HG02970 (cell line): ENCODE measurements at regions not wholly inside any gene's neighbourhood (a gene's known extent, or its start where the extent isn't known, plus 50 kb on each side); places are given as distances from the start of the nearest gene placed in this dataset.
"Not testable (repeated sequence)": the region's sequence is repeated elsewhere in the genome, so short reads cannot be mapped to it uniquely, and the experiment has no call there.

ENCODE experiments used
- ATAC-seq: cut with Tn5 transposase; IDR thresholded peaks from one replicate; pipeline ENCODE4 v1.9.1; 2021; ENCODE audit warnings: mild to moderate bottlenecking, moderate library complexity, moderate number of reproducible peaks; ENCODE audit not compliant: unreplicated experiment, low FRiP score

DNA sequence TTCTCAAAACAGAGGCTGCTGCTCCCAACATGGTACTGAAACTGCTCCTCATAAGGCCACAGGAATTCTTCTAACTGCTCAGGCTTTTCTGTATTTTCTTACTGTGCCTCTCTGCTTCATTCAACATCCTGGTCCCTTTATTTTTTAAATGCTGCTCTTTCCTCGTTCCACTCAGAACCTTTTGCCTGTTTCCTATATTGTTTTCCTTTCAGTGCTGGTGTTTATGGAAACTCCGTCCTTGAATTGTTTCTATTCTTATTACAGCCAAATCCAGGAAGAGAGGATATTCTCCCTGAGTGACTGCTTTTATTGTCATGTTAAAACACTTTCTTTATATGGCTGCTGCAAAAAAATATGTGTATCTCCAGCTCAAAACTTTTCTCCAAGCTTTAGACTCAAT is 173.0 kb upstream of the E2F7 start:
- ATAC-seq = no peak

DNA sequence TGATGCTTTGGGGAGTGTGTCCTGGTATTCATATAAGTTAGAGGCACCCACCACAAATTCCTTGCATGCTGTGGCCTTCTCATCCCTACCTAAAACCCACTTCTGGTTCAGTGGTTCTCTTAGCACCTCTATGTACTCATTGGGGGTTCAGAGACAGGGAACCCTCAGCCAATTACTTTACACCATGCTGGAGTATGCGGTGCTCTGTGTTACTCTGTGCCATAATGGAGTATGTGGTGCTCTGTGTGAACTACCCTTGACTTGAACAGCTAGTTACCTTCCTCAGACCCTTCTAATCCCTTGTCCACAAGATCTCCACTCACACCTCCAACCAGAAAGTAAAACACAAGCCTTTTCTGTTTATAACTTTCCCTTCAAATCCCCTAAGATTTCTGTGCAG is 172.5 kb upstream of the E2F7 start:
- ATAC-seq = no peak

DNA sequence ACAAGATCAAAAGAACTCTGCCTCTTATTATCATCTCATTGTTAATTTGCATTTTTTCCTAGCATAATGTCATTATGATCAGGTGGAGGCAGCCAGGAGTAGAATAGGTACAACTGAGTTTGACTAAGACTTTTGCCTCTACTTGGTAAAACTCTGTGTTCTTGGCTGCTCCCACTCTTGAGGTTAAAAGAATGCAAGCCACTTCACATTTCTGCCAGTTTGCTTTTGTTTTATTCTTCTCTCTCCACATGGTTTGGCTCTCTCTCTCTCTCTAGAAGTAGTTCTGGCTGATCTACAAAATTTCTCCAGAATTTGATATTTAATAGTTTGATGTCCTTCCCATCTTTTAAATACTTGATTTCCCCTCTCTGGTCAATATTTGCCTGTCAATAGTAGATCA is 170.7 kb upstream of the E2F7 start:
- ATAC-seq = no peak

DNA sequence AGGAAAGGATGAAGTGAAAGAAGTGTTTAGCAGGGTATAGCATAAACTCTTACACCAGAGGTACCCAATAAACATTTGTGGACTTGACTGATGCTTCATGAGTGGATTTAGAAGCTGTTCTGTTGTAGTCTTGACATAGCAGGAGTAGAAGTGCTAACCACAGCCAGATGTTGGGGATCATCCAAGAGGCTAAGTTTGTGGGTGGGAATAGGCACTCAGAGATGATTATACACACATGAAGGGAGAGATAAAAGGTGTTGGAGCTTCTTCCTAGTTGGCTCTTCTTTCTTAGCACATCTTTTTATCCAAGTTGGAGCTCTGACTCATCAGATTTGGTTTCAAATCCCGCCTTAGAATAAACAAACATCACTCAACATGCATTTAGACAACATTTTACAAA is 166.7 kb upstream of the E2F7 start:
- no peak for ATAC-seq

DNA sequence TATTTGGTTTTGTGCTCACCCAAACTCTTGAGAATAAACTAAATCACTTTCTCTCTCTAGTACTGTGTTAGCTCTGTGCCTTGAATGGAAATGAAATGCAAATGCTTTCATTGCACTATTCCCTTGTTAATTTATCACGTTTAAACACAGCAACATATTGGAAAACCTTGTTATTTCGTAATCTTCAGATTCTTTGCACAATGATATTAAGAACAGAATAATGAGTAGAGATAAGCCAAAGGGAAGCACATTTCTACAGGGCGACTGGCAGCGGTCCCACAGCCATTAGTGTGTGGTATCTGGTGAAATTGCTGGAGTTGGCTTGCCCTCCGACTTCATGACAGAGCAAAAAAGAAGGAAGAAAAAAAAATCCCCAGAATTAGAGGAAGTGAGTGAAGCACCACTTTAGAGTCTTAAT is 166.1 kb upstream of the E2F7 start:
- ATAC-seq = no peak

DNA sequence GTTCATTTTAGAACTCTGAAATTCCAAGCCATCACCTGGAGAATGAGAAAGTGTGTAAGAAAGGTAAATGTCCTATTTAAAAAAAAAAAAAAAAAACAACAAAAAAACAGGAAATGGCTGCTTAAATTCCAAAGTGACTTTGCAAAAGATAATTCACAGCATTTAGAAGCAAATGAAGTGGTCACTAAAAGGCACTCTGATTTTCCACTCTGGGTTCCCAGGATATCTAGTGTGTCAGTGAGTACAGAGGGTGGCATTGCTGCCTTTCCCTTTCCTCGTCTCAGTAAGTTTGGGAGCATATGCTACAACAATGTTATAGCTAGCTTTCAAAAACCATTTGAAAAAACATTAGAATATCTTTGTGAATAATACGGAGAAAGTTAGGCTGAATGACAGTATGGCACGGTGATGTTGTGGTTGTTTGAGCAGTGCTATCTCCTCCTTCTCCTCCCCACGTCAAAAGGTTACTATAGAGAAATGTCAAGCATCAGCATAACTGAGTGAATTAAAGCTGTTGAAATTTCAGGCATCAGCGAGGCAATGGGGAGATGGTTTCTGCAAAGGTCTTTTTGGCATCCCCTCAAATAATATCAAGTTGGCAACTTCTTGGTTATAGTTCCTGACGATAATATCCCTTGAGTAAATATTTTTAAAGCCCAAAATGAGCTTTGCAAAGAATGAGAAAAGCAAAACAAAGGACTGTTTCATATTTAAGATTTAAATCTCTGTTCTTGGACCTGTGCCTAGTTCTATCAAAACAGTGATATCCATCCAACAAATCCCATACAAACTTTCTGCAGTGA is 164.5 kb upstream of the E2F7 start:
- no peak for ATAC-seq

DNA sequence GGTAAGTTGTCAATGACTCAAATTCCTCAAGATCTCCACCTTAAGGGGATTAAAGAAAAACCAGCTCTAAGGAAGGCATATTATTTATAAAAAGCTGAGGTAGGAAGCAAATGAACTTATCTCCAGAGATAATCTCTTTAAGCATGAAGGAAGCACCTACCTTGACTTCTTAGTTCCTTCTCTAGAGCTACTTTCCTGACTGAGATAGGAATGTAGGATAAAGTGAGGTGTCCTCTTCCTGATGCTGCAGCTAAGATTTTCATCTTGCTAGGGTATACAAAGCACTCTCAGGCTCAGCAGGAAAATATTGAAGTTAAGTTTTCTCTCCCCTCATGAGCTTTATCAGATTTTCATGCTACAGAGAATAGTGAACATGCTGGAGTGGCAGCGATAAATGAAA is 163.0 kb upstream of the E2F7 start:
- no peak for ATAC-seq

DNA sequence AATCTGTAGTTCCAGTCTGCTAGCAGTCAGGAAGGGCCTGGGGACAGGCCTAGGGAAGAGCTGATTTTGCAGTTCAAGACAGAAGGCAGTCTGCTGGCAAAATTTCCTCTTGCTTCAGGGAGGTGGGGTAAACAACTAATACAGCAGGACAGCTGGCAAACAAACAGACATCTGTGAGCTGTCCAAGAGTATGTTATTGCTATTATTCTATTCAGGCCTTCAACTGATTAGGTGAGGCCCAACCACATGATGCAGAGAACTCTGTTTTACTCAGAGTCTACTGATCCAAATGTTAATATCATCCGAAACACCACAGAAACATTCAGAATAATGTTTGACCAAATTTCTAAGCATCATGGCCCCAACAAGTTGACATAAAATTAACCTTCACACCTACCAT is 161.0 kb upstream of the E2F7 start:
- no peak for ATAC-seq

DNA sequence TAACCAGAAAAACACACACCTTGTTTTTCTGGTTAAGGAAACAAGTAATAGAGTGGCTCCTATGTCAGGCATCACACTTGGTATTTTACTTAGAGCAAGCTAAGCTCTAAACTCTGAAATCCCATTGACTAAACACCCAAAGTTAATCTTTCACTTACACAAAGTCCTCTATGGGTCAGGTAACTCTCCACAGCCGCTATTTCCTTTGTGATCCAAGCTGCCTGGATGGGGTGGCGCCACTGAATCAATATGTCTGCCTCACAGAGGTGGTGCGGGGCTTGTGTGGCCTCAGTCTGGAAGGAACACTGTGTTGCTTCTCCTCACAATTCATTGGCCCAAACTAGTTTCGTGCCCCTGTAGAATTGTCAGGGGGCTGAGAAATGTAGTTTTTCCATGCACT is 160.0 kb upstream of the E2F7 start:
- ATAC-seq = no peak

DNA sequence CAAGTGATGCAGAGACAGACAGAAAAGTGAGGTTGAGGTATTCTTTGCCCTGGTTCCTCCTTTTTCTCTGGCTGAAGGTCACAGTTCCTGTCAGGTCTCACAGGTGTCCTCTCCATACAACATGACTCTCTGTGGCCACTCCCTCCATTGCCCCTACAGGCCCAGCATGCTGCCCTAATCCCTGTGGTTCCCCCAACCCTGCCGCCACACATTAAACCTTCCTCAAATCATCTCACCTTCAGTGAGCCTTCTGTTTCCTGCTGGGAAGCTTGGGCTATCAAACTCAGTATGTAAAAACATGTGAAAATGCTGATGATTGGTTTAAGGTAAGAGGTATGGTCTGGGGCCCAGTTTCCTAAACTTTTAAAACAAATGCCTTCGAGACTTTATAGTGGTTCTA is 159.0 kb upstream of the E2F7 start:
- ATAC-seq = no peak

DNA sequence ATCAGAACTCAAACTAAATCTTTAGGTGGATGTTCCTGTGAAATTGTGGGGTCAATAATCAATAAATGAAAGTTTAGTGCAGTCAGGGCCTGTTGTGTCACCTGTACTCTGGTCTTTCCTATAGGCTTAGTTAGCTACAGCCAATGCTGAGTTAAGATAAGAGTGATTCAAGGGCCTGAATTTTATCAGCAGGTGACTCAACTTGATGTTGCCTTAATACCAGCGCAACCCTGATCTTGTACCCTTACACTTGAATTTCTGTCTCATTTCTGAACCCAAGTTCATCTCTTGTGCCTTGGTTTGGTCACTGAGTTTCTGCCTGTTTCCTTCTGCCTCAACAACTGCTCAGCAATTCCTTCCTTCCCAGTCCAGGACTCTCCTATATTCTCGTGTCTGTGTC is 157.0 kb upstream of the E2F7 start:
- ATAC-seq = no peak

DNA sequence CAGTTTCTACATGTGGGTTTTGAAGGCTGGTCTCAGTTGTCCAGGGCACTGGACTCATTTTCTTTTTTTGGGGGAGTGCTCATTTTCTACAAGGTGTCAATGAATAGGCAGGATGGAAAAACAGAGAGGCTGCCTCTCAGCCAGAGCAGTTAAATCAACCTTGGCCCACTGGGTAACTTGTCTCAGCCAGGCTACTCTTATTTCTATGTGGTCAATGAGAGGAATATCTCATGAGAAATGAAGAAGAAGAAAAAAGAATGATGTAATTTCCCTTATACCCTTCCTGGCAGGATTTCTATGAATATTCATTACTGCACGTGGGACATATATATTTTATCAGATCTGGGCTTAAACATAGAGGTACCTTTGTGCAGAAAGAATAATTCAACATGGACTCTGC is 155.2 kb upstream of the E2F7 start:
- ATAC-seq = no peak

DNA sequence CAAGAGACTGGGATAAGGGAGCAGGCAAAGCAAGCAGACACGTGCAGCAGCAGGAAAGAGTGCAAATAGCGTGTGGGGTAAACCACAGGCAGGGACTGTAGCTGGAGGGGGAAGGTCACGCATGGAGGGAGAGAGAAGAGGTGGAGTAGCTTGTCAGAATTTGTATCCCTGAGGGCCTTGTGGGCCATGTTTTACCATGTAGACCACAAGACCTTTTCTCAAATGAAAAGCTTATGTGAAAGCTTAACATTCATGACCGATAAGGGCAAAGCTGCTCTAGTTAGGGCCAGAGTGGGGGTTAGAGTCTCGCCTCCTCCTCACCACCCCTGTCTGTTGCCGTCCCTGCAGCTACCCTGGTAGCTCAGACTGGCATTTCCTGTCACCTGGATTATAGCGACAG is 152.9 kb upstream of the E2F7 start:
- ATAC-seq = no peak

DNA sequence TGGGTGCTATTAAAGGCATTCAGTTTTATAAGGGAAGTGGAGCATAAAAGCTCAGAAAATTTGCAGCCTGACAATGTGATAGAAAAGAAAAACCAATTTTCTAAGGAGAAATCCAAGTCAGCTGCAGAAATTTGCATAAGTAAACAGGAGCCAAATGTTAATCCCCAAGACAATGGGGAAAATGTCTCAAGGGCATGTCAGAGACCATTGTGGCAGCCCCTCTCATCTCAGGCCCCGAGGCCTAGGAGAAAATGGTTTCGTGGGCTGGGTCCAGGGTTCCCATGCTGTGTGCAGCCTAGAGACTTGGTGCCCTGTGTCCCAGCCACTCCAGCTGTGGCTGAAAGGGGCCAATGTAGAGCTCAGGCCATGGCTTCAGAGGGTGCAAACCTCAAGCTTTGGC is 150.8 kb upstream of the E2F7 start:
- ATAC-seq = not testable (repeated sequence)

DNA sequence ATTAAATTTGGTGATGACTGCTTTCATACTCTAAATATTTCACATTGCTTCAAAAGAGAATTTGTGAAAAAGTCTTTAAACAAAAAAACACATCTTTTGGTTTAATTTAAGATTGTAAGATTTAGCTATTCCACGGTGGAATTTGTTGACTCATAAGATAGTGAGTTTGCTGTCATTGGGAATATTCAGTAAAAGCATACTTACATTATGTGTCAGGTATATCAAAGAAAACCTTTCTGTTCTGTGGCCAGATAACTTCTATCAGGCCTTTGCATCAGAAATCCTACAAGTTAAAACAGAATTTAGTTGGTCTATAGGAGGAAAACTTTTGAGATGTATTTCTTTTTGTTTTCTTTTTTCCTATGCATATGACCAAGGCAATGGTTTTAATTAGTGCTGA is 148.8 kb upstream of the E2F7 start:
- no peak for ATAC-seq

DNA sequence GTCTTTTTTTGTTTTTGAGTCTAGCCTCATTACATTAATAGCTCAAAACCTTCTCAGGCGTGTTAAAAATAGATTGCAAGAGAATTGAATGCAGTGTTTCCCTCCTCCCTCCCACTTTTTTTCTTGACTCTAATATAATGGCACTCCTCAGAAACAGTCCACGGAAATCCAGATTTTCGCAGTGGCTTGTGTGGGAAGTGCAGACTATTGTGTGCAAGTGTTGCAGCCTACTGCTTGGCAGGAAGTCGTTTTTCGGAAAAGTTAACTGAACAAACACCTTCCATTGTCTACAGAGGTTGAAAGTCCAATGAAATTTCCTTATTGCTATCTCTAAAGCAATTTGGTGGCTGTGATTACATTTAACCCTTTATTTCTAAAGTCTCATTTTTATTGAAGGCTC is 147.9 kb upstream of the E2F7 start:
- ATAC-seq = no peak

DNA sequence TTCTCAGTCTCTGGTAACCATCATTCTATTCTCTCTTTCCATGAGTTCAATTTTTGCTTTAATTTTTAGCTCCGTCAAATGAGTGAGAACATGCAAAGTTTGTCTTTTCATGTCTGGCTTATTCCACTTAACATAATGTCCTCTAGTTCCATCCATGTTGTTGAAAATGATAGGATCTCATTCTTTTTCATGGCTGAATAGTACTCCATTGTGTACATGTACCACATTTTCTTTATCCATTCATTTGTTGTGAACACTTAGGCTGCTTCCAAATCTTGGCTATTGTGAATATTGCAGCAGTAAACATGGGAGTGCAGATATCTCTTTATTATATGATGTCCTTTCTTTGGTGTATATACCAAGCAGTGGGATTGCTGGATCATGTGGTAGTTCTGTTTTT is 145.4 kb upstream of the E2F7 start:
- no peak for ATAC-seq

DNA sequence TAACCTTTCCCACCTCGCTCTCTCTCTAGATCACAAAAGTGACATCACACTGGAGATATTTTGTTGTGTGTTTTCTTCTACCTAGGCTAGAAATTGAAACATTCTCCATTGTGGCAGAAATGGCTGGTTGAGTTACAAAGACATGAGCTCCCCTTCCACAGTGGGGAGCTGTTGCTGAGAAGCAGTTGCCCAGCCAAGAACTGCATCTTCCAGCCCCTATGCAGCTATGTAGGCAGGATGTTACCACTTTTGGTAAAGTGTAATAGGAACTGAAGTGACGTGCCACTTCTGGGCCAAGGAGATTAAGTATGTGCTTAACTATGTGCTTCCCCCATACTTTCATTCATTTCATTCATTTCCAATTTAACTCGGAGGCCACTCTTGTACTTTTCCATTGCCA is 138.7 kb upstream of the E2F7 start:
- ATAC-seq = no peak

DNA sequence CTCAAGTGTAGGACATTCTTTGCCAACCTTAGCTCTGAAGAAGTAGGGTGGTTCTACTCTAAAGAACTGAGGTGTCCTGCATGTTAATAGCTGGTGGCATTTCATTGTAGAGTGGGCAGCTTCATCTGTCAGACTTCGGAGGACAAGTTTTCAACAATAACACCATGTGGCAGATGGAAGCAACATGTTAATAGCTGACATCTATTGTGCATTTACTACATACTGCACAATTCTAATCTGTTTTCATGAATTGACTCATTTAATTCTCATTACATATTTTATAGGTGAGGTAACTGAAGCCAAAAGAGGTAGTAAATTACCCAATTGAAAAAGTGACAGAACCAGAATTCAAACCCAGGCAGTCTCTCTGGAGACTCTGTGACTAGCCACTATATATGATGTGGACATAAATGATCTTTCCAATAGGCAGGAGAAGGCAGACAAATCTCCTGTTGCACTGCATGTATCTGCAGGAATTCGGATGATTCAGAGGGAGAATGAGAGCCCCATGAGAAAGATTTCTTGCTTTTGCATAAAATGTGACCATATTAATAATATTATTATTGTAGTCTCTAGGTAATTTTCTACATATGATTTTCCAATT is 137.2 kb upstream of the E2F7 start:
- no peak for ATAC-seq

DNA sequence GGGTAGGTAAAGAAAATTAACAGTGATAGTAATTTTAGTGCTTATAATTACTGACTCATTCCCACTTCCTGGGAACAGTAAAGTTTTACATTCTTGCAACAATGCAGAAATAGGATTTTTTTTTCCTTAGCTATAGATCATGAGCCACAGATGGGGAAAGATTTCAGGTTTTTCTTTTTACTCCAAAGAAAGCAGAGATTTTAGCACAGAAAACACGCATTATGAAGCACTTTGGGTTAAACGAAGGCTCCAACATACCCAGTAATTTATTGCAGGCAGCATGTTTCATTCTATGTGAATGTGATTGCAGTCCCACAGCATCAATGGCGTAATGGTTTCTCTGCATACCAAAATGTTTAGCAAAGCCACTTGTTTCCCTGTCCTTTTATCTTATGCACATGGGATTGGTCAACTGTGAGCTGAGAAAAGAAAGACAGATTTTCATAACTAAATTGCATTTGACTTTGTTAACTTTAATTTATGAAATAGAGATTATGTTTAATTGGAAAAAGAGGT is 124.6 kb upstream of the E2F7 start:
- ATAC-seq = no peak

DNA sequence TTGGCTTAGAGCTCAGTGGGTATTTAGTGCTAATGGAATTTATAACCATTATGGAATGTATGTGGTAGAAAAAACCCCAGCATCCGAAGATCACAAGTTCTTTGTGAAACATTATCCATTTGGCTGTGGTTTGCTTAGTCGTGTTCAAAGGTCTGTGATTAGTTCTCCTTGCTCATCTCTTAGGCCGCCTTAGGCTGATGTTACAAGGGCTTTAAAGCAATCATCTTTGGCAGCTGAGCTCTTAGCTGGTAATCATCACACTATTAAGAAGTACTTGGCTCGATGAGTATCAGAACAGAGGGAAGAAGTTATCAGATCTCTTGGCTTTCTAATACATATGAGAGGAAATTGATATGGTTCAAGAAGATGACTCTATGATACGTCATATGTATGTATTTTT is 124.1 kb upstream of the E2F7 start:
- no peak for ATAC-seq

DNA sequence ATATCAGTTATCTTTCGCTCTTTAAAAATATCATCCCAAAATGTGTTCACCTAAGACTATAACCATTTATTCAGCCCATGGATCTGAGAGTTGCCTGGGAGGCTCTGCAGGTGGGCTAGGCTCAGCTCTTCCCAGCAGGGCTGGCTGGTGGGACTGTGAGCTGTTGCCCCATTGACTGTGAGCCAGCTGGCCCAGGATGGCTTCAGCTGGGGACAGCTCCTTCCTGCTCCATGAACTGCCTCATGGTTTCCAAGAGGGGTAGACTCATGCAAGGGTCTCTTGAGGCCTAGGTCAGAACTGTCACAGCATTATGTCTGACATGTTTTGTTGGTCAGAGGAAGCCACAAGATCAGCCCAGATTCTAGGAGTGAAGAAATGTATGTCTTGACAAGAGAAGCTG is 114.1 kb upstream of the E2F7 start:
- ATAC-seq = no peak
